Esophagus (tissue), 2 donors: ENCODE measurements at regions not wholly inside any gene's neighbourhood (a gene's known extent, or its start where the extent isn't known, plus 50 kb on each side); places are given as distances from the start of the nearest gene placed in this dataset.

Experiments used
- H3K27ac ChIP-seq, 2 donors: one replicate each; pipeline ENCODE4 v1.5.1; 2013; ENCODE audit warnings: low read depth in 2 of 2, mild to moderate bottlenecking in 2 of 2, inconsistent platforms in 1 of 2, low read length in 1 of 2, moderate library complexity in 1 of 2
- H3K27me3 ChIP-seq, 2 donors: one replicate each; pipeline ENCODE4 v1.6.1; 2013; ENCODE audit warnings: low read length in 2 of 2, control low read depth in 1 of 2, mild to moderate bottlenecking in 1 of 2; ENCODE audit not compliant: insufficient read depth in 2 of 2, control insufficient read depth in 1 of 2
- H3K36me3 ChIP-seq, 2 donors: one replicate each; pipeline ENCODE4 v1.6.1; 2013; ENCODE audit warnings: low read length in 1 of 2; ENCODE audit not compliant: control insufficient read depth in 2 of 2, insufficient read depth in 2 of 2
- H3K4me1 ChIP-seq, 2 donors: one replicate each; pipeline ENCODE4 v1.6.1; 2013; ENCODE audit warnings: low read length in 1 of 2; ENCODE audit not compliant: control insufficient read depth in 2 of 2, insufficient read depth in 2 of 2
- H3K4me3 ChIP-seq, 2 donors: one replicate each; pipeline ENCODE4 v1.5.1; 2013; ENCODE audit warnings: low read length in 2 of 2, mild to moderate bottlenecking in 2 of 2, low read depth in 1 of 2, moderate library complexity in 1 of 2
- H3K9me3 ChIP-seq, 2 donors: one replicate each; pipeline ENCODE4 v1.6.1; 2013; ENCODE audit warnings: mild to moderate bottlenecking in 2 of 2, low read depth in 1 of 2, low read length in 1 of 2, moderate library complexity in 1 of 2; ENCODE audit not compliant: control insufficient read depth in 2 of 2, insufficient read depth in 1 of 2
- WGBS, 2 donors: extraction: QIAGEN DNeasy Blood & Tissue Kit; methylation state at CpG; one replicate each; pipeline ENCODE4 v1.1.7; 2013; 5-methylcytosine and 5-hydroxymethylcytosine counted together
- donor health status: healthy with polysubstance abuse.
- donor health status: Bipolar disorder and iron deficiency.

GRCh38 chr14:97393244-97393643, 596.1 kb downstream of the VRK1 start:
- 64 to 74% methylated on average over 6 of the region's 6 CpGs for WGBS, 2 donors
- Histone ChIP-seq H3K27me3 (no peaks in the 10 kb centered on the region), H3K4me1 (no peaks in the 10 kb centered on the region), H3K9me3 (no peaks in the 10 kb centered on the region), H3K4me3 (no peak overlapping the region), H3K36me3 (no peaks in the 10 kb centered on the region), H3K27ac (no peak overlapping the region)

DNA sequence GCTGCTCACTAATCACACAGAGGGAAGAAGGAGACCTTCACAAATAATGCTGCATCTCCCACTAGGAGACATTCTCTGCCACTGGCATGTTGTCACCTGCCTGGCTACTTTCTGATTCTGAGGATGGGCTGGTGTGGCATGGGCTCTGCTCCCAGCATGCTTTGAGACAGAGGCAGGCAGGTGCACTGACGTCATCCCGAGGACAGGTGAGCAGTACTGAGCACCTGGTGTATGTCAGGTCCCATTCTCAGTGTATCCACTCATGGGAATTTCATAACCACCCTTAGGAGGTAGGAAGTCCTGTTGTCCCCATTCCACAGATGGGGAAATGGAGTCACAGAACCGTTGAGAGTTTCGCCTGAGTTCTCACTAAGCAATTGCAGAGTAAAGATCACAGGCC, 597.9 kb downstream of the VRK1 start:
- Histone ChIP-seq H3K9me3 (no peaks in the 10 kb centered on the region), H3K4me3 (no peak overlapping the region), H3K27ac (no peak overlapping the region), H3K27me3 (no peaks in the 10 kb centered on the region), H3K4me1 (no peaks in the 10 kb centered on the region), H3K36me3 (no peaks in the 10 kb centered on the region)
- 84 to 92% methylated on average over 4 of the region's 4 CpGs for WGBS, 2 donors

DNA sequence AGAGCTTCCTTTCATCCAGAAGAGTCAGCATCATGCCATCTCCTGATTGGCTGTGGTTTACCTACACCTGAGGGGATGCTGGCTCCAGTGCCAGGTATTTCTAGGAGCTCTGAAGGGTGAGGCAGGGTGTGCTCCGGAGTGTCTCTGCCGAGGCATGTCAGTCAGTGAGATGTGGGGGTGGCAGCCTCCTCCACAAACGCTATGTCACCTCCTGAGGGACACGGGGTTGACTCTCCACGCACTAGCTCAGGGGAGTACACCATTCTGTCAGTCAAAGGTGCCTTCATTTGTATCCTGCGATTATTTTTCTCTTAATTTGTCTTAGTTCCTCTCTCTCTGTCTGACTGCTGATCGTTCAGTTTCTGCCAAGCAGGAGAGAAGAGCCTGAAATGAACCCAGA, 604.5 kb downstream of the VRK1 start:
- Histone ChIP-seq H3K36me3 (no peaks in the 10 kb centered on the region), H3K27ac (no peak overlapping the region), H3K4me3 (no peak overlapping the region), H3K4me1 (no peaks in the 10 kb centered on the region), H3K27me3 (no peaks in the 10 kb centered on the region), H3K9me3 (no peaks in the 10 kb centered on the region)
- WGBS, 2 donors: 44 to 54% methylated on average over 7 of the region's 7 CpGs

DNA sequence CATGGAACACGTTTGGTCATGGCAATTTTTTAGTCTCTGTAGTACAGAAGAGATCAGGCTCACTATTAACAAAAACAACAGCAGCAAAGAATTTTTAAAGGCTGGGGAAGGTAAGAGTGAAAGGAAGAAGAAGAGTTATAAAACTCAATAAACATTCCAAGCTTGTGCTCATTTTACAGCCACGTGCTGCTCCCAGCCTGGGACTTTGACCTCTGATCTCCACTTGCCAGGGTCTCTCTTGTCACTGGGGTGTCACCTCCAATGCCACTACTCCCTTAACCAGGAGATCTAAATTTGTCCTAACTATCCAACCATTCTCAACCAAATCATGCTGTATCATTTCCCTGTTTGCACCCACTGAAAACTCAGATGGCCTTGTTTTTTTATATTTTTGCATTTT, 605.1 kb downstream of the VRK1 start:
- no peak overlapping the region for H3K4me3 ChIP-seq
- no peaks in the 10 kb centered on the region for H3K9me3 ChIP-seq
- no peak overlapping the region for H3K27ac ChIP-seq
- 39 to 46% methylated on average over 2 of the region's 2 CpGs for WGBS, 2 donors
- no peaks in the 10 kb centered on the region for H3K4me1 ChIP-seq
- H3K36me3 ChIP-seq: no peaks in the 10 kb centered on the region
- no peaks in the 10 kb centered on the region for H3K27me3 ChIP-seq

DNA sequence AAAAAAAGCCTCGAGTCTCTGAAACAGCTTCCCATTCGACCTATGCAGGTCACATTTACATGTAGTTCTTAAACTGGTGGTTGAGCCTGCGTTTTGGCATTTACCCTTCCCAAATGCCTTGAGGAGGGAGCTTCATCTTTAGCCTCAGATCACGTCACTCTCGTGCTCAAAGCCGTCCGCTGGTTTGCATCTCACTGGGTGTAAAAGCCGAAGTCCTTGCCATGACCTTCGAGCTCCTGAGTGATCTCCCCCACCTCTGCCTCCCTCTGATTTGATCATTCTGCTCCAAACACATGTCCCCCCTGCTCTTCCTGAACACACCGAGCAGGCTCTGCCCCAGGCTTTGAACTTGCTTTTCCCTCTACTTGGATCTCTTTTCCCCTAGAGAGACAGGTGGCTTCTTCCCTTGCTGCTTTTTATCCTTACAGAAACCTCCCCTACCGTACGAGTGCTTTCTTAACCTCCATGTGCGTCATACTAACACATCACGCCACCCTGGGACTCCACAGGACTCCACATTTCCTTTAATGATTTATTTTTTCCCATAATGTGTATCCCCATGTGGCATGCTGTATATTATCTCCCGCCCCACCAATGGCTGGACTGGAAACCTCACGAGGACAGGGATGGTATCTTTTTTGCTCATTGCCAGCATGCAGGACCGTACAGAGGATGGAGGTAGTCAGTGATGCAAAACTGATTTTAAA, 610.7 kb downstream of the VRK1 start:
- no peaks in the 10 kb centered on the region for H3K9me3 ChIP-seq
- no peaks in the 10 kb centered on the region for H3K36me3 ChIP-seq
- no peak overlapping the region for H3K27ac ChIP-seq
- H3K27me3 ChIP-seq: no peaks in the 10 kb centered on the region
- H3K4me3 ChIP-seq: no peak overlapping the region
- H3K4me1 ChIP-seq: no peaks in the 10 kb centered on the region
- 54 to 56% methylated on average over 17 of the region's 17 CpGs for WGBS, 2 donors

GRCh38 chr14:97408503-97408902, 611.3 kb downstream of the VRK1 start:
- Histone ChIP-seq H3K27me3 (no peaks in the 10 kb centered on the region), H3K27ac (no peak overlapping the region), H3K36me3 (no peaks in the 10 kb centered on the region), H3K4me1 (no peaks in the 10 kb centered on the region), H3K9me3 (no peaks in the 10 kb centered on the region), H3K4me3 (no peak overlapping the region)
- 66 to 71% methylated on average over 2 of the region's 2 CpGs for WGBS, 2 donors

- no peaks in the 10 kb centered on the region for H3K4me1 ChIP-seq
- H3K27me3 ChIP-seq: no peaks in the 10 kb centered on the region
- H3K27ac ChIP-seq: no peak overlapping the region
- 70% methylated on average over 21 of the region's 21 CpGs for WGBS, 2 donors
- no peaks in the 10 kb centered on the region for H3K36me3 ChIP-seq
- no peaks in the 10 kb centered on the region for H3K9me3 ChIP-seq
- H3K4me3 ChIP-seq: no peak overlapping the region
These were observed 612.0 kb downstream of the VRK1 start for GRCh38 chr14:97408937-97409815.

GRCh38 chr14:97410667-97411620, 613.8 kb downstream of the VRK1 start:
- peaks cover 0 to 2% of the 10 kb centered on the region in 2 donors for H3K4me1 ChIP-seq
- 39 to 48% methylated on average over 13 of the region's 13 CpGs for WGBS, 2 donors
- H3K27ac ChIP-seq: no peak overlapping the region
- H3K27me3 ChIP-seq: no peaks in the 10 kb centered on the region
- no peak overlapping the region for H3K4me3 ChIP-seq
- H3K9me3 ChIP-seq: no peaks in the 10 kb centered on the region
- H3K36me3 ChIP-seq: no peaks in the 10 kb centered on the region

DNA sequence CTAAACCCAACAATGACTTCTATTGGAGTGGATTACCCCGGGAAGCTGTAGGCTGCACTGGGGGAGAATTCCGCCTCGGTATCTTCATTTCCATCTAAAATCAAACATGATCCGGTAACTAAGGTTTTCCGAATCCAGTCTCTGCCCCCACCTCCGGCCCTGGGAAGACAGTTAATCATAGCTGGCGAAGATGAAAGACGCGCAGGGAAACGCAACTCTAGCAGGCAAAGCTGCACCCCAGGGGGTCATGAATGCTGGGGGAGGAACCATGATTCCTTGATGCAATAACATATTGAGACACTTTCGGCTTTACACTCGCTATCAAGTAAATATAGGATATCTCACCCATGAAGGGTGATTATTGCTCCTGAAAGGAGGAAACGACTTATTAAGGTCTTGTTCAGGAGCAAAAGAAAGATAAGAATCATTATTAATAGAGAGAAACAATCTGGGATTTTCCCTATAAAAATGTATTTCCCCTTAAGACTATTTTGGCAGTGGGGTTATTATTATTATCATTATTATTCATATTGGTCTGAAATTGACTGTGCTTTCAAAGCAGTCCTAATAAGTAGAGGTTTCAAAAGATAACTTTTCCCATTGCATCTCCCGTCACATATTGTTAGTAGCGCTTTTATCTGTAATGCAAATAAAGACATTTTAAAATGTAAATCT, 614.9 kb downstream of the VRK1 start:
- Histone ChIP-seq H3K9me3 (no peaks in the 10 kb centered on the region), H3K36me3 (no peaks in the 10 kb centered on the region), H3K27ac (no peak overlapping the region), H3K4me3 (no peak overlapping the region), H3K4me1 (peaks cover 0 to 2% of the 10 kb centered on the region in 2 donors), H3K27me3 (no peaks in the 10 kb centered on the region)
- 26 to 43% methylated on average over 15 of the region's 15 CpGs for WGBS, 2 donors
